ENCODE measurements at regions not wholly inside any gene's neighbourhood (a gene's known extent, or its start where the extent isn't known, plus 50 kb on each side); places are given as distances from the start of the nearest gene placed in this dataset.

- no peak for DNase-seq
- Mint-ChIP-seq H3K4me1 (ENCODE audit: low read depth) (no peaks in the 10 kb centered on the region), H3K9me3 (peaks cover 20% of the 10 kb centered on the region), H3K27ac (no peak overlapping the region), H3K4me3 (no peak overlapping the region), H3K36me3 (ENCODE audit: low read depth) (no peaks in the 10 kb centered on the region), H3K27me3 (no peaks in the 10 kb centered on the region)
- Histone ChIP-seq H3K4me1 (ENCODE audit: insufficient read depth, low read length) (no peaks in the 10 kb centered on the region), H3K27me3 (ENCODE audit: control insufficient read depth in 1 of 2, insufficient read depth in 2 of 2, low read length in 2 of 2) (no peaks in the 10 kb centered on the region), H3K9me3 (ENCODE audit: control insufficient read depth in 1 of 2, insufficient read depth in 1 of 2, low read length in 2 of 2) (peaks cover 0 to 10% of the 10 kb centered on the region in 2 experiments), H3K27ac (ENCODE audit: low read depth in 1 of 2, low read length in 2 of 2) (no peak overlapping the region), H3K4me3 (ENCODE audit: low read length) (no peak overlapping the region), H3K36me3 (ENCODE audit: insufficient read depth, low read length) (no peaks in the 10 kb centered on the region)
- ATAC-seq (ENCODE audit: poor library complexity), result no peak
- no peak for TF ChIP-seq CTCF (IDR thresholded peaks at IDR 0.05)
- POLR2A ChIA-PET, result no interaction called here
- intact Hi-C loops (cut with DNase I, micrococcal nuclease), result no loop called here
- CTCF ChIA-PET, result no interaction called here
Observed at GRCh38 chr16:63981639-63982038, 1140.2 kb downstream of the CDH11 start.

GRCh38 chr16:63980763-63981162 is 1141.1 kb downstream of the CDH11 start:
- POLR2A ChIA-PET, result no interaction called here
- H3K27me3 Mint-ChIP-seq, result no peaks in the 10 kb centered on the region
- H3K27ac Mint-ChIP-seq, result no peak overlapping the region
- no peak for DNase-seq
- peaks cover 19% of the 10 kb centered on the region for H3K9me3 Mint-ChIP-seq
- TF ChIP-seq CTCF (IDR thresholded peaks at IDR 0.05), result no peak
- Histone ChIP-seq H3K4me1 (ENCODE audit: insufficient read depth, low read length) (no peaks in the 10 kb centered on the region), H3K27ac (ENCODE audit: low read depth in 1 of 2, low read length in 2 of 2) (no peak overlapping the region), H3K4me3 (ENCODE audit: low read length) (no peak overlapping the region), H3K36me3 (ENCODE audit: insufficient read depth, low read length) (no peaks in the 10 kb centered on the region), H3K27me3 (ENCODE audit: control insufficient read depth in 1 of 2, insufficient read depth in 2 of 2, low read length in 2 of 2) (no peaks in the 10 kb centered on the region), H3K9me3 (ENCODE audit: control insufficient read depth in 1 of 2, insufficient read depth in 1 of 2, low read length in 2 of 2) (peaks cover 0 to 3% of the 10 kb centered on the region in 2 experiments)
- ATAC-seq (ENCODE audit: poor library complexity), result no peak
- no peak overlapping the region for H3K4me3 Mint-ChIP-seq
- intact Hi-C loops (cut with DNase I, micrococcal nuclease), result no loop called here
- no peaks in the 10 kb centered on the region for H3K4me1 Mint-ChIP-seq (ENCODE audit: low read depth)
- CTCF ChIA-PET, result no interaction called here
- H3K36me3 Mint-ChIP-seq (ENCODE audit: low read depth), result no peaks in the 10 kb centered on the region

GRCh38 chr16:63978240-63978639 is 1143.6 kb downstream of the CDH11 start:
- no peak for ATAC-seq (ENCODE audit: poor library complexity)
- intact Hi-C loops (cut with DNase I, micrococcal nuclease), result no loop called here
- Histone ChIP-seq H3K4me3 (ENCODE audit: low read length) (no peak overlapping the region), H3K27me3 (ENCODE audit: control insufficient read depth in 1 of 2, insufficient read depth in 2 of 2, low read length in 2 of 2) (no peaks in the 10 kb centered on the region), H3K27ac (ENCODE audit: low read depth in 1 of 2, low read length in 2 of 2) (no peak overlapping the region), H3K9me3 (ENCODE audit: control insufficient read depth in 1 of 2, insufficient read depth in 1 of 2, low read length in 2 of 2) (peaks cover 0 to 5% of the 10 kb centered on the region in 2 experiments), H3K4me1 (ENCODE audit: insufficient read depth, low read length) (no peaks in the 10 kb centered on the region), H3K36me3 (ENCODE audit: insufficient read depth, low read length) (no peaks in the 10 kb centered on the region)
- Mint-ChIP-seq H3K4me1 (ENCODE audit: low read depth) (no peaks in the 10 kb centered on the region), H3K27ac (no peak overlapping the region), H3K36me3 (ENCODE audit: low read depth) (no peaks in the 10 kb centered on the region), H3K27me3 (no peaks in the 10 kb centered on the region), H3K4me3 (no peak overlapping the region), H3K9me3 (peaks cover 16% of the 10 kb centered on the region)
- no peak for TF ChIP-seq CTCF (IDR thresholded peaks at IDR 0.05)
- POLR2A ChIA-PET, result no interaction called here
- CTCF ChIA-PET, result no interaction called here
- no peak for DNase-seq

All from CD4-positive, alpha-beta T cell (primary cell).